ENCODE measurements at regions not wholly inside any gene's neighbourhood (a gene's known extent, or its start where the extent isn't known, plus 50 kb on each side); places are given as distances from the start of the nearest gene placed in this dataset.

GRCh38 chr12:128042825-128043224 lies 224.1 kb upstream of the TMEM132C start:
- H3K27ac ChIP-seq, result no peak overlapping the region
- no peak for TF ChIP-seq CTCF (conservative IDR thresholded peaks at IDR 0.05)

- H3K27ac ChIP-seq, result no peak overlapping the region
- TF ChIP-seq CTCF (conservative IDR thresholded peaks at IDR 0.05), result no peak
Observed at GRCh38 chr12:128043317-128043716, 223.7 kb upstream of the TMEM132C start.

GRCh38 chr12:128047266-128048060 lies 219.5 kb upstream of the TMEM132C start:
- no peak for TF ChIP-seq CTCF (conservative IDR thresholded peaks at IDR 0.05)
- H3K27ac ChIP-seq, result no peak overlapping the region

GRCh38 chr12:128052331-128052730 lies 214.6 kb upstream of the TMEM132C start:
- no peak overlapping the region for H3K27ac ChIP-seq
- TF ChIP-seq CTCF (conservative IDR thresholded peaks at IDR 0.05), result no peak

- no peak for TF ChIP-seq CTCF (conservative IDR thresholded peaks at IDR 0.05)
- no peak overlapping the region for H3K27ac ChIP-seq
Observed at GRCh38 chr12:128052777-128053176, 214.2 kb upstream of the TMEM132C start.

- no peak overlapping the region for H3K27ac ChIP-seq
- TF ChIP-seq CTCF (conservative IDR thresholded peaks at IDR 0.05), result no peak
Observed at GRCh38 chr12:128055567-128055966, 211.4 kb upstream of the TMEM132C start.

- H3K27ac ChIP-seq, result no peak overlapping the region
- TF ChIP-seq CTCF (conservative IDR thresholded peaks at IDR 0.05), result no peak
Observed at GRCh38 chr12:128056136-128056801, 210.7 kb upstream of the TMEM132C start.

Measured in VCaP (cell line).